ENCODE measurements at regions not wholly inside any gene's neighbourhood (a gene's known extent, or its start where the extent isn't known, plus 50 kb on each side); places are given as distances from the start of the nearest gene placed in this dataset.

- TF ChIP-seq CTCF (IDR thresholded peaks at IDR 0.05; ENCODE audit: low read depth, low read length) = no peak
- no peak for TF ChIP-seq EZH2phosphoT487 (IDR thresholded peaks at IDR 0.05; ENCODE audit: low read depth)
Measured at GRCh38 chr7:37577901-37578300, 105.7 kb upstream of the GPR141 start.
